Transverse colon (tissue), 4 donors: ENCODE measurements at regions not wholly inside any gene's neighbourhood (a gene's known extent, or its start where the extent isn't known, plus 50 kb on each side); places are given as distances from the start of the nearest gene placed in this dataset.

Experiments
- DNase-seq: peaks from one replicate; pipeline ENCODE4 v3.0.0-alpha.2; 2019
- H3K27ac ChIP-seq, 4 donors: fragments of 200-600 bp; sonication (generic); 2 replicates each; pipeline ENCODE4 v1.5.1; 2016 to 2018; ENCODE audit warnings: inconsistent platforms in 4 of 4
- H3K27me3 ChIP-seq: fragments of 200-600 bp; sonication (generic); 2 replicates; pipeline ENCODE4 v1.5.1; 2017; ENCODE audit warnings: inconsistent platforms
- H3K36me3 ChIP-seq, 4 donors: fragments of 200-600 bp; sonication (generic); 2 replicates each; pipeline ENCODE4 v1.5.1; 2017 to 2019; ENCODE audit warnings: inconsistent platforms in 4 of 4
- H3K4me1 ChIP-seq, 4 donors: fragments of 200-600 bp; sonication (generic); 2 replicates each; pipeline ENCODE4 v1.5.1; 2017 to 2020; ENCODE audit warnings: inconsistent platforms in 4 of 4
- H3K4me3 ChIP-seq, 4 donors: fragments of 200-600 bp; sonication (generic); 1 replicate in 1 of 4; 2 replicates in 3 of 4; pipeline versions ENCODE4 v1.5.1 to v1.6.1; 2017 to 2019; ENCODE audit warnings: inconsistent platforms in 4 of 4
- H3K9me3 ChIP-seq, 2 donors: fragments of 200-600 bp; sonication (generic); 2 replicates each; pipeline ENCODE4 v1.5.1; 2017 to 2019; ENCODE audit warnings: inconsistent platforms in 2 of 2
- CTCF ChIP-seq, 5 experiments: fragments of 200-600 bp in 3 of 5; fragments of 450-650 bp in 2 of 5; sonication (generic) in 3 of 5; IDR thresholded peaks; 1 replicate in 2 of 5; 2 replicates in 3 of 5; pipeline ENCODE4 v1.5.1; 2016 to 2017; ENCODE audit warnings: antibody characterized with exemption in 5 of 5, inconsistent platforms in 3 of 5, mild to moderate bottlenecking in 2 of 5, moderate library complexity in 1 of 5
- EP300 ChIP-seq: sonication (generic); formaldehyde crosslinking; IDR thresholded peaks from one replicate; pipeline ENCODE4 v1.6.1; 2017; ENCODE audit warnings: antibody characterized with exemption, low read depth
- POLR2A ChIP-seq: fragments of 450-650 bp; IDR thresholded peaks from one replicate; pipeline ENCODE4 v1.6.1; 2016; ENCODE audit warnings: antibody characterized with exemption, mild to moderate bottlenecking, moderate library complexity
- POLR2AphosphoS5 ChIP-seq, 3 donors: sonication (generic); formaldehyde crosslinking; IDR thresholded peaks; one replicate each; pipeline ENCODE4 v1.6.1; 2016; ENCODE audit warnings: antibody characterized with exemption in 3 of 3
- WGBS, 2 donors: methylation state at CpG; one replicate each; pipeline ENCODE4 v1.1.5; 2018; ENCODE audit warnings: low coverage in 1 of 2; 5-methylcytosine and 5-hydroxymethylcytosine counted together
- in situ Hi-C, 4 donors: fragments of 200-750 bp; cut with MboI; loops; one replicate each; pipeline versions ENCODE4 v1.15.0 to v1.15.1; 2017; ENCODE audit warnings: low sequenced_read_pairs in 3 of 4, low pct_ligation_motif_present in 1 of 4, low pct_unique_long_range_greater_than_20kb in 1 of 4
- intact Hi-C: fragments of 100-400 bp; cut with DNase I; formaldehyde crosslinking; loops from one replicate; pipeline ENCODE4 v1.15.1; 2023; ENCODE audit warnings: low total_unique reads

GRCh38 chr3:67737906-67738865 lies 83.8 kb upstream of the SUCLG2 start:
- intact Hi-C loops, result no loop called here
- in situ Hi-C loops, result no loop called here
- no peak overlapping the region for H3K27ac ChIP-seq
- H3K4me1 ChIP-seq, result peaks cover 0 to 8% (median 6%) of the 10 kb centered on the region in 4 donors
- no peaks in the 10 kb centered on the region for H3K27me3 ChIP-seq
- no peak for DNase-seq
- H3K9me3 ChIP-seq, result peaks cover 0 to 7% of the 10 kb centered on the region in 2 donors
- no peak for TF ChIP-seq POLR2A
- no peak for TF ChIP-seq CTCF (IDR thresholded peaks at IDR 0.05)
- TF ChIP-seq EP300, result no peak
- no peak for TF ChIP-seq POLR2AphosphoS5 (IDR thresholded peaks at IDR 0.05)
- no peak overlapping the region for H3K4me3 ChIP-seq
- no peaks in the 10 kb centered on the region for H3K36me3 ChIP-seq
- 90 to 93% methylated on average over 5 to 9 of the region's 9 CpGs for WGBS, 2 donors

GRCh38 chr3:67737140-67737539 lies 82.7 kb upstream of the SUCLG2 start:
- no peak overlapping the region for H3K4me3 ChIP-seq
- intact Hi-C loops (no loop called here), in situ Hi-C loops (no loop called here)
- DNase-seq, result no peak
- H3K36me3 ChIP-seq, result no peaks in the 10 kb centered on the region
- H3K27ac ChIP-seq, result no peak overlapping the region
- WGBS, 2 donors, result 50 to 95% methylated on average over 1 of the region's 1 CpG
- H3K9me3 ChIP-seq, result peaks cover 0 to 4% of the 10 kb centered on the region in 2 donors
- no peaks in the 10 kb centered on the region for H3K27me3 ChIP-seq
- TF ChIP-seq EP300 (no peak), CTCF (IDR thresholded peaks at IDR 0.05) (no peak), POLR2A (no peak), POLR2AphosphoS5 (IDR thresholded peaks at IDR 0.05) (no peak)
- H3K4me1 ChIP-seq, result peaks cover 0 to 16% (median 6%) of the 10 kb centered on the region in 4 donors

GRCh38 chr3:67733269-67733950 lies 79.0 kb upstream of the SUCLG2 start:
- Histone ChIP-seq H3K4me3 (no peak overlapping the region), H3K27me3 (no peaks in the 10 kb centered on the region), H3K4me1 (peaks cover 0 to 23% (median 6%) of the 10 kb centered on the region in 4 donors), H3K9me3 (no peaks in the 10 kb centered on the region), H3K27ac (peak overlapping the region in 2 of 4 donors; percentile 7 to 20), H3K36me3 (no peaks in the 10 kb centered on the region)
- WGBS, 2 donors, result 36 to 39% methylated on average over 1 to 3 of the region's 3 CpGs
- intact Hi-C loops, result no loop called here
- DNase-seq, result no peak
- no peak for TF ChIP-seq CTCF (IDR thresholded peaks at IDR 0.05)
- no peak for TF ChIP-seq POLR2A
- TF ChIP-seq EP300, result no peak
- TF ChIP-seq POLR2AphosphoS5 (IDR thresholded peaks at IDR 0.05), result no peak
- in situ Hi-C loops, result no loop called here

- DNase-seq, result no peak
- whole genome bisulfite sequencing, 2 donors, result 75 to 83% methylated on average over 1 to 2 of the region's 2 CpGs
- in situ Hi-C loops (no loop called here), intact Hi-C loops (no loop called here)
- no peak for TF ChIP-seq POLR2A
- no peak for TF ChIP-seq CTCF (IDR thresholded peaks at IDR 0.05)
- TF ChIP-seq EP300, result no peak
- no peak for TF ChIP-seq POLR2AphosphoS5 (IDR thresholded peaks at IDR 0.05)
- Histone ChIP-seq H3K4me1 (no peaks in the 10 kb centered on the region), H3K36me3 (no peaks in the 10 kb centered on the region), H3K27ac (no peak overlapping the region), H3K9me3 (peaks cover 0 to 6% of the 10 kb centered on the region in 2 donors), H3K4me3 (no peak overlapping the region), H3K27me3 (no peaks in the 10 kb centered on the region)
Measured at GRCh38 chr3:67724434-67724833, 70.0 kb upstream of the SUCLG2 start.
